ENCODE measurements at regions not wholly inside any gene's neighbourhood (a gene's known extent, or its start where the extent isn't known, plus 50 kb on each side); places are given as distances from the start of the nearest gene placed in this dataset.
"Not testable (repeated sequence)": the region's sequence is repeated elsewhere in the genome, so short reads cannot be mapped to it uniquely, and the experiment has no call there.

GRCh38 chr14:47959740-47960139 lies 284.3 kb upstream of the MDGA2 start:
- in situ Hi-C loops (cut with HindIII; ENCODE audit: low sequenced_read_pairs): no loop called here

GRCh38 chr14:47949006-47949405 lies 273.6 kb upstream of the MDGA2 start:
- in situ Hi-C loops (cut with HindIII; ENCODE audit: low sequenced_read_pairs): no loop called here
- no peak for DNase-seq (ENCODE audit: low spot score)

More at GRCh38 chr14:47959740-47960139, 284.3 kb upstream of the MDGA2 start:
- DNase-seq (ENCODE audit: low spot score): no peak

GRCh38 chr14:47935332-47935731 lies 259.9 kb upstream of the MDGA2 start:
- in situ Hi-C loops (cut with HindIII; ENCODE audit: low sequenced_read_pairs): no loop called here

GRCh38 chr14:47929334-47929733 lies 253.9 kb upstream of the MDGA2 start:
- in situ Hi-C loops (cut with HindIII; ENCODE audit: low sequenced_read_pairs): no loop called here
- no peak for DNase-seq (ENCODE audit: low spot score)

More at GRCh38 chr14:47935332-47935731, 259.9 kb upstream of the MDGA2 start:
- no peak for DNase-seq (ENCODE audit: low spot score)

GRCh38 chr14:47921133-47921532 lies 245.7 kb upstream of the MDGA2 start:
- no peak for DNase-seq (ENCODE audit: low spot score)
- in situ Hi-C loops (cut with HindIII; ENCODE audit: low sequenced_read_pairs): no loop called here

GRCh38 chr14:47919997-47920396 lies 244.6 kb upstream of the MDGA2 start:
- no peak for DNase-seq (ENCODE audit: low spot score)
- in situ Hi-C loops (cut with HindIII; ENCODE audit: low sequenced_read_pairs): no loop called here

GRCh38 chr14:47919334-47919846 lies 244.0 kb upstream of the MDGA2 start:
- in situ Hi-C loops (cut with HindIII; ENCODE audit: low sequenced_read_pairs): no loop called here

GRCh38 chr14:47917344-47917954 lies 242.0 kb upstream of the MDGA2 start:
- DNase-seq (ENCODE audit: low spot score): peak; percentile 6
- in situ Hi-C loops (cut with HindIII; ENCODE audit: low sequenced_read_pairs): no loop called here

More at GRCh38 chr14:47919334-47919846, 244.0 kb upstream of the MDGA2 start:
- DNase-seq (ENCODE audit: low spot score): no peak

- in situ Hi-C loops (cut with HindIII; ENCODE audit: low sequenced_read_pairs); DNase-seq (ENCODE audit: low spot score): not testable (repeated sequence)
Observed at GRCh38 chr14:47901141-47901540, 225.7 kb upstream of the MDGA2 start.

GRCh38 chr14:47899685-47900084 lies 224.3 kb upstream of the MDGA2 start:
- in situ Hi-C loops (cut with HindIII; ENCODE audit: low sequenced_read_pairs): no loop called here
- no peak for DNase-seq (ENCODE audit: low spot score)

GRCh38 chr14:47874350-47874749 lies 198.9 kb upstream of the MDGA2 start:
- no peak for DNase-seq (ENCODE audit: low spot score)
- in situ Hi-C loops (cut with HindIII; ENCODE audit: low sequenced_read_pairs): no loop called here

GRCh38 chr14:47872588-47872987 lies 197.2 kb upstream of the MDGA2 start:
- DNase-seq (ENCODE audit: low spot score): no peak
- in situ Hi-C loops (cut with HindIII; ENCODE audit: low sequenced_read_pairs): no loop called here

GRCh38 chr14:47863441-47863840 lies 188.0 kb upstream of the MDGA2 start:
- no peak for DNase-seq (ENCODE audit: low spot score)
- in situ Hi-C loops (cut with HindIII; ENCODE audit: low sequenced_read_pairs): no loop called here

GRCh38 chr14:47857646-47858045 lies 182.2 kb upstream of the MDGA2 start:
- in situ Hi-C loops (cut with HindIII; ENCODE audit: low sequenced_read_pairs): no loop called here
- DNase-seq (ENCODE audit: low spot score): no peak

GRCh38 chr14:47852278-47852677 lies 176.9 kb upstream of the MDGA2 start:
- DNase-seq (ENCODE audit: low spot score): no peak
- in situ Hi-C loops (cut with HindIII; ENCODE audit: low sequenced_read_pairs): no loop called here

GRCh38 chr14:47846008-47846407 lies 170.6 kb upstream of the MDGA2 start:
- DNase-seq (ENCODE audit: low spot score): no peak
- in situ Hi-C loops (cut with HindIII; ENCODE audit: low sequenced_read_pairs): no loop called here

GRCh38 chr14:47843236-47843635 lies 167.8 kb upstream of the MDGA2 start:
- no peak for DNase-seq (ENCODE audit: low spot score)
- in situ Hi-C loops (cut with HindIII; ENCODE audit: low sequenced_read_pairs): no loop called here

- no peak for DNase-seq (ENCODE audit: low spot score)
- in situ Hi-C loops (cut with HindIII; ENCODE audit: low sequenced_read_pairs): no loop called here
Observed at GRCh38 chr14:47833011-47833410, 157.6 kb upstream of the MDGA2 start.

- DNase-seq (ENCODE audit: low spot score): no peak
Observed at GRCh38 chr14:47826809-47827208, 151.4 kb upstream of the MDGA2 start.

GRCh38 chr14:47822326-47822725 lies 146.9 kb upstream of the MDGA2 start:
- no peak for DNase-seq (ENCODE audit: low spot score)
- in situ Hi-C loops (cut with HindIII; ENCODE audit: low sequenced_read_pairs): no loop called here

More at GRCh38 chr14:47826809-47827208, 151.4 kb upstream of the MDGA2 start:
- in situ Hi-C loops (cut with HindIII; ENCODE audit: low sequenced_read_pairs): no loop called here

- DNase-seq (ENCODE audit: low spot score): no peak
- in situ Hi-C loops (cut with HindIII; ENCODE audit: low sequenced_read_pairs): no loop called here
Observed at GRCh38 chr14:47821135-47821534, 145.7 kb upstream of the MDGA2 start.
